GM23248 (cell line): ENCODE measurements at regions not wholly inside any gene's neighbourhood (a gene's known extent, or its start where the extent isn't known, plus 50 kb on each side); places are given as distances from the start of the nearest gene placed in this dataset.
"Not testable (repeated sequence)": the region's sequence is repeated elsewhere in the genome, so short reads cannot be mapped to it uniquely, and the experiment has no call there.

Experiments
- DNase-seq: peaks from one replicate; pipeline ENCODE4 v3.0.0-alpha.2; 2015
- H2AFZ ChIP-seq: fragments of 200-600 bp; sonication (generic); 2 replicates; pipeline ENCODE4 v1.6.1; 2016; ENCODE audit warnings: antibody characterized with exemption
- H3F3A ChIP-seq: fragments of 200-600 bp; sonication (generic); 2 replicates; pipeline ENCODE4 v1.6.1; 2016; ENCODE audit warnings: mild to moderate bottlenecking, antibody characterized with exemption, mixed run types; ENCODE audit not compliant: insufficient read depth
- H3K27ac ChIP-seq: fragments of 200-600 bp; sonication (generic); 2 replicates; pipeline ENCODE4 v1.5.1; 2016; ENCODE audit warnings: mild to moderate bottlenecking
- H3K27me3 ChIP-seq: fragments of 200-600 bp; sonication (generic); replicated peaks from 2 replicates; pipeline ENCODE4 v1.6.1; 2016; ENCODE audit warnings: mild to moderate bottlenecking; ENCODE audit not compliant: insufficient read depth
- H3K36me3 ChIP-seq: fragments of 200-600 bp; sonication (generic); 2 replicates; pipeline ENCODE4 v1.6.1; 2016; ENCODE audit warnings: low read depth, mild to moderate bottlenecking
- H3K4me1 ChIP-seq: fragments of 200-600 bp; sonication (generic); 2 replicates; pipeline ENCODE4 v1.6.1; 2016; ENCODE audit warnings: mild to moderate bottlenecking; ENCODE audit not compliant: insufficient read depth
- H3K4me2 ChIP-seq: fragments of 200-600 bp; sonication (generic); one replicate; pipeline ENCODE4 v1.6.1; 2016; ENCODE audit warnings: mild to moderate bottlenecking; ENCODE audit not compliant: unreplicated experiment
- H3K4me3 ChIP-seq: fragments of 200-600 bp; sonication (generic); 2 replicates; pipeline ENCODE4 v1.5.1; 2016; ENCODE audit warnings: mild to moderate bottlenecking
- H3K79me2 ChIP-seq: fragments of 200-600 bp; sonication (generic); 2 replicates; pipeline ENCODE4 v1.6.1; 2016; ENCODE audit warnings: mild to moderate bottlenecking; ENCODE audit not compliant: insufficient read depth
- H3K9ac ChIP-seq: fragments of 200-600 bp; sonication (generic); 2 replicates; pipeline ENCODE4 v1.6.1; 2016; ENCODE audit warnings: mild to moderate bottlenecking
- H3K9me2 ChIP-seq: fragments of 200-600 bp; sonication (generic); 2 replicates; pipeline ENCODE4 v1.6.1; 2016; ENCODE audit warnings: mixed run types, mild to moderate bottlenecking, moderate library complexity; ENCODE audit not compliant: insufficient read depth
- H3K9me3 ChIP-seq: fragments of 200-600 bp; sonication (generic); one replicate; pipeline ENCODE4 v1.6.1; 2017; ENCODE audit warnings: low read depth
- H4K20me1 ChIP-seq: fragments of 200-600 bp; sonication (generic); 2 replicates; pipeline ENCODE4 v1.6.0; 2016; ENCODE audit not compliant: insufficient read depth
- EZH2 ChIP-seq: fragments of 200-600 bp; sonication (generic); IDR thresholded peaks from 2 replicates; pipeline ENCODE4 v1.6.1; 2018; ENCODE audit warnings: antibody characterized with exemption, mild to moderate bottlenecking; ENCODE audit not compliant: insufficient read depth, poor library complexity, severe bottlenecking
- EZH2phosphoT487 ChIP-seq: fragments of 200-600 bp; sonication (generic); IDR thresholded peaks from 2 replicates; pipeline ENCODE4 v1.6.1; 2018; ENCODE audit warnings: antibody characterized with exemption, moderate library complexity, mild to moderate bottlenecking, low read depth; ENCODE audit not compliant: insufficient read depth
- WGBS, 2 experiments: methylation state at CpG; one replicate each; pipeline ENCODE4 v1.1.6; 2015 to 2017; ENCODE audit warnings: low lambda C conversion rate in 2 of 2, low coverage in 1 of 2; ENCODE audit errors: missing lambda C conversion rate in 2 of 2; 5-methylcytosine and 5-hydroxymethylcytosine counted together
- in situ Hi-C: fragments of 300-500 bp; cut with MboI; formaldehyde crosslinking; loops from 2 replicates; pipeline ENCODE4 v1.15.0; 2020

- Histone ChIP-seq H3K27me3 (no peaks in the 10 kb centered on the region; the same call in 1 of the 2 replicates), H4K20me1 (no peaks in the 10 kb centered on the region), H3K9me2 (no peaks in the 10 kb centered on the region), H2AFZ (no peak overlapping the region), H3K9me3 (no peaks in the 10 kb centered on the region), H3F3A (no peaks in the 10 kb centered on the region), H3K4me2 (no peak overlapping the region), H3K4me1 (no peaks in the 10 kb centered on the region), H3K36me3 (no peaks in the 10 kb centered on the region), H3K79me2 (no peaks in the 10 kb centered on the region), H3K9ac (no peak overlapping the region), H3K4me3 (no peak overlapping the region), H3K27ac (no peak overlapping the region)
- DNase-seq, result no peak
- no peak for TF ChIP-seq EZH2phosphoT487
- no peak for TF ChIP-seq EZH2
- in situ Hi-C loops, result no loop called here
- 2 to 5% methylated on average over 1 of the region's 1 CpG for WGBS, 2 experiments
These were observed 74.9 kb upstream of the GRIP1 start for GRCh38 chr12:66753810-66754209.

GRCh38 chr12:66755727-66756395 is 77.0 kb upstream of the GRIP1 start:
- DNase-seq, result no peak
- Histone ChIP-seq H3K4me1 (no peaks in the 10 kb centered on the region), H3K4me2 (no peak overlapping the region), H3K27me3 (no peaks in the 10 kb centered on the region; the same call in 1 of the 2 replicates), H3K9ac (no peak overlapping the region), H3K9me2 (no peaks in the 10 kb centered on the region), H3K4me3 (no peak overlapping the region), H4K20me1 (no peaks in the 10 kb centered on the region), H3K27ac (no peak overlapping the region), H3F3A (no peaks in the 10 kb centered on the region), H3K9me3 (no peaks in the 10 kb centered on the region), H3K36me3 (no peaks in the 10 kb centered on the region), H3K79me2 (no peaks in the 10 kb centered on the region), H2AFZ (no peak overlapping the region)
- TF ChIP-seq EZH2 (no peak), EZH2phosphoT487 (no peak)
- in situ Hi-C loops, result no loop called here
- 10 to 11% methylated on average over 2 of the region's 2 CpGs for WGBS, 2 experiments

- Histone ChIP-seq H2AFZ (no peak overlapping the region), H3K4me3 (no peak overlapping the region), H3K9me3 (no peaks in the 10 kb centered on the region), H3K27ac (no peak overlapping the region), H3K27me3 (no peaks in the 10 kb centered on the region; the same call in 1 of the 2 replicates), H3F3A (no peaks in the 10 kb centered on the region), H3K9ac (no peak overlapping the region), H4K20me1 (no peaks in the 10 kb centered on the region), H3K4me2 (no peak overlapping the region), H3K4me1 (no peaks in the 10 kb centered on the region), H3K79me2 (no peaks in the 10 kb centered on the region), H3K9me2 (no peaks in the 10 kb centered on the region), H3K36me3 (no peaks in the 10 kb centered on the region)
- no peak for DNase-seq
- in situ Hi-C loops, result no loop called here
- no peak for TF ChIP-seq EZH2
- TF ChIP-seq EZH2phosphoT487, result no peak
- WGBS, 2 experiments, result 20 to 30% methylated on average over 1 of the region's 1 CpG
These were observed 77.8 kb upstream of the GRIP1 start for GRCh38 chr12:66756631-66757030.

GRCh38 chr12:66760122-66760521 is 81.2 kb upstream of the GRIP1 start:
- WGBS, 2 experiments, result 15 to 21% methylated on average over 4 of the region's 4 CpGs
- H4K20me1 ChIP-seq, H3K4me3 ChIP-seq, H3K4me2 ChIP-seq, in situ Hi-C loops, H3K36me3 ChIP-seq, H3K4me1 ChIP-seq, H3F3A ChIP-seq, H3K79me2 ChIP-seq, H3K9ac ChIP-seq, H3K27ac ChIP-seq, DNase-seq, H3K27me3 ChIP-seq, H3K9me2 ChIP-seq, H2AFZ ChIP-seq, H3K9me3 ChIP-seq: not testable (repeated sequence)

GRCh38 chr12:66763467-66763866 is 84.6 kb upstream of the GRIP1 start:
- no peaks in the 10 kb centered on the region for H4K20me1 ChIP-seq
- H3K9me3 ChIP-seq, result no peaks in the 10 kb centered on the region
- no peak overlapping the region for H3K27ac ChIP-seq
- no peak overlapping the region for H2AFZ ChIP-seq
- no peaks in the 10 kb centered on the region for H3K9me2 ChIP-seq
- H3K36me3 ChIP-seq, result no peaks in the 10 kb centered on the region
- DNase-seq, result no peak
- no peak overlapping the region for H3K4me2 ChIP-seq
- H3K4me1 ChIP-seq, result no peaks in the 10 kb centered on the region
- H3K27me3 ChIP-seq, result no peaks in the 10 kb centered on the region
- H3F3A ChIP-seq, result no peaks in the 10 kb centered on the region
- H3K79me2 ChIP-seq, result no peaks in the 10 kb centered on the region
- no peak for TF ChIP-seq EZH2
- TF ChIP-seq EZH2phosphoT487, result no peak
- WGBS, 2 experiments, result 10 to 14% methylated on average over 4 of the region's 4 CpGs
- no peak overlapping the region for H3K9ac ChIP-seq
- H3K4me3 ChIP-seq, result no peak overlapping the region
- in situ Hi-C loops, result no loop called here
